HepG2 (cell line): ENCODE measurements at regions not wholly inside any gene's neighbourhood (a gene's known extent, or its start where the extent isn't known, plus 50 kb on each side); places are given as distances from the start of the nearest gene placed in this dataset.

ENCODE experiments used
- ATAC-seq: fragments of 200-7000 bp; cut with Tn5 transposase; 3 replicates; pipeline ENCODE4 v1.9.1; 2020; ENCODE audit warnings: mild to moderate bottlenecking, moderate library complexity
- BruUV-seq: library from RNA; stranded (reverse); fragments of 400-500 nt; replicated peaks from 2 replicates; lab custom pipeline; 2021; lab: Mats Ljungman, UMichigan
- CTCF ChIA-PET: fragments of 300-600 bp; formaldehyde crosslinking; extraction: SDS; loops from one replicate; lab custom pipeline; 2021; ENCODE audit warnings: low total read pairs, inconsistent platforms, low intra/inter-chr PET ratio; lab: Yijun Ruan, JAX
- POLR2A ChIA-PET: fragments of 350-600 bp; sonication (Branson Sonifier 250); formaldehyde crosslinking; loops from one replicate; lab custom pipeline; 2020; ENCODE audit warnings: antibody characterized with exemption, inconsistent platforms; lab: Yijun Ruan, JAX
- DNase-seq: peaks from one replicate; pipeline ENCODE4 v3.0.0-alpha.2; 2015; ENCODE audit warnings: low spot score
- FAIRE-seq: peaks from 3 replicates; lab custom pipeline; 2011; peaks lifted over from hg19 to GRCh38; lab: Jason Lieb, UNC
- H2AFZ ChIP-seq: one replicate; pipeline ENCODE4 v1.6.1; 2011; ENCODE audit warnings: low read length, inconsistent platforms
- H3K27ac ChIP-seq: fragments of 300-600 bp; 3 replicates; pipeline ENCODE4 v1.8.0; 2011; ENCODE audit warnings: mixed run types, mild to moderate bottlenecking, mixed read lengths, low read length, inconsistent platforms; ENCODE audit not compliant: insufficient read depth; ENCODE audit errors: extremely low read length
- H3K27me3 ChIP-seq, 2 experiments: fragments of 200-600 bp in 1 of 2; 2 replicates in 1 of 2; 3 replicates in 1 of 2; pipeline versions ENCODE4 v1.6.0 to v1.8.0; 2011; ENCODE audit warnings: low read length in 2 of 2, mild to moderate bottlenecking in 2 of 2, moderate library complexity in 2 of 2, inconsistent platforms in 1 of 2; ENCODE audit not compliant: insufficient read depth in 2 of 2, control insufficient read depth in 1 of 2
- H3K36me3 ChIP-seq, 2 experiments: fragments of 200-600 bp in 1 of 2; replicated peaks in 1 of 2; 2 replicates in 1 of 2; 3 replicates in 1 of 2; pipeline versions ENCODE4 v1.5.1 to v1.8.0; 2011; ENCODE audit warnings: low read length in 2 of 2, inconsistent platforms in 1 of 2; ENCODE audit not compliant: insufficient read depth in 2 of 2, control insufficient read depth in 1 of 2
- H3K4me1 ChIP-seq: 2 replicates; pipeline ENCODE4 v1.5.1; 2012; ENCODE audit warnings: low read length, inconsistent platforms; ENCODE audit not compliant: insufficient read depth
- H3K4me2 ChIP-seq: 2 replicates; pipeline ENCODE4 v1.6.0; 2011; ENCODE audit warnings: low read depth, low read length, inconsistent platforms
- H3K4me3 ChIP-seq, 3 experiments: fragments of 200-600 bp in 1 of 3; sonication (generic), shearing (Covaris generic) in 1 of 3; replicated peaks in 1 of 3; 2 replicates each; pipeline ENCODE4 v1.5.1; 2011 to 2016; ENCODE audit warnings: low read length in 3 of 3, inconsistent platforms in 2 of 3, low read depth in 2 of 3, mild to moderate bottlenecking in 2 of 3, control low read depth in 1 of 3, mixed read lengths in 1 of 3; ENCODE audit not compliant: insufficient read depth in 1 of 3
- H3K79me2 ChIP-seq: one replicate; pipeline ENCODE4 v1.6.1; 2011; ENCODE audit warnings: low read length, inconsistent platforms; ENCODE audit not compliant: insufficient read depth
- H3K9ac ChIP-seq: 2 replicates; pipeline ENCODE4 v1.6.0; 2011; ENCODE audit warnings: mild to moderate bottlenecking, low read depth, low read length, inconsistent platforms; ENCODE audit not compliant: insufficient read depth
- H3K9me3 ChIP-seq: 2 replicates; pipeline ENCODE4 v1.5.1; 2012; ENCODE audit warnings: mild to moderate bottlenecking, low read length
- H4K20me1 ChIP-seq: 2 replicates; pipeline ENCODE4 v1.6.0; 2011; ENCODE audit warnings: inconsistent platforms, mild to moderate bottlenecking, low read length, moderate library complexity; ENCODE audit not compliant: insufficient read depth
- EHMT2 ChIP-seq: fragments of 200-600 bp; sonication (generic); IDR thresholded peaks from 2 replicates; pipeline ENCODE4 v1.7.0; 2017; ENCODE audit warnings: antibody characterized with exemption, low read depth, low read length, borderline replicate concordance
- GTF3A ChIP-seq: sonication (generic); formaldehyde crosslinking; conservative IDR thresholded peaks from 2 replicates; pipeline ENCODE4 v1.4.0; 2020; ENCODE audit warnings: mild to moderate bottlenecking, missing genetic modification reagents
- HOXA7 ChIP-seq: sonication (generic); formaldehyde crosslinking; IDR thresholded peaks from 2 replicates; pipeline ENCODE4 v1.8.1; 2022; ENCODE audit warnings: mild to moderate bottlenecking, missing genetic modification reagents, moderate library complexity
- ISX ChIP-seq: sonication (generic); formaldehyde crosslinking; conservative IDR thresholded peaks from 2 replicates; pipeline ENCODE4 v1.5.0; 2020; ENCODE audit warnings: missing genetic modification reagents
- NCOA5 ChIP-seq: sonication (generic); formaldehyde crosslinking; IDR thresholded peaks from 2 replicates; pipeline ENCODE4 v1.4.0; 2020; ENCODE audit warnings: missing genetic modification reagents
- RCOR2 ChIP-seq: IDR thresholded peaks from 2 replicates; pipeline ENCODE4 v1.6.1; 2016; ENCODE audit warnings: missing biosample characterization, missing genetic modification reagents
- THAP11 ChIP-seq: IDR thresholded peaks from 2 replicates; pipeline ENCODE4 v1.6.1; 2016; ENCODE audit warnings: missing biosample characterization, missing genetic modification reagents
- ZNF431 ChIP-seq: sonication (generic); formaldehyde crosslinking; IDR thresholded peaks from 2 replicates; pipeline ENCODE4 v1.9.0; 2022; ENCODE audit warnings: missing genetic modification reagents, low read depth, mild to moderate bottlenecking, borderline replicate concordance
- ZNF546 ChIP-seq: sonication (generic); formaldehyde crosslinking; conservative IDR thresholded peaks from 2 replicates; pipeline ENCODE4 v1.8.1; 2023; ENCODE audit warnings: mild to moderate bottlenecking, missing genetic modification reagents
- ZSCAN20 ChIP-seq: sonication (generic); formaldehyde crosslinking; IDR thresholded peaks from 2 replicates; pipeline ENCODE4 v1.4.0; 2020; ENCODE audit warnings: missing genetic modification reagents, mild to moderate bottlenecking, borderline replicate concordance
- WGBS: methylation state at CpG from one replicate; pipeline ENCODE4 v1.1.6; 2017; ENCODE audit warnings: low lambda C conversion rate; 5-methylcytosine and 5-hydroxymethylcytosine counted together
- in situ Hi-C: cut with HindIII; loops from 2 replicates; pipeline ENCODE4 v1.10.0; 2017; ENCODE audit warnings: low pct_unique_long_range_greater_than_20kb; ENCODE audit not compliant: extremely low pct_ligation_motif_present
- intact Hi-C: fragments of 100-400 bp; cut with micrococcal nuclease; formaldehyde crosslinking; loops from one replicate; pipeline ENCODE4 v1.10.0; 2022; ENCODE audit not compliant: unreplicated experiment
- TF ChIP-seq, protein P1 (sequence below): sonication (generic); formaldehyde crosslinking; IDR thresholded peaks from 2 replicates; pipeline ENCODE4 v1.8.1; 2023; ENCODE audit warnings: mild to moderate bottlenecking, missing genetic modification reagents, borderline replicate concordance
- TF ChIP-seq, protein P2 (sequence below): sonication (generic); formaldehyde crosslinking; IDR thresholded peaks from 2 replicates; pipeline ENCODE4 v1.5.0; 2020; ENCODE audit warnings: missing genetic modification reagents

- in situ Hi-C loops = no loop called here
- Histone ChIP-seq H2AFZ (no peak overlapping the region), H3K79me2 (no peaks in the 10 kb centered on the region)
- POLR2A ChIA-PET = no interaction called here
- 10% methylated on average over 3 of the region's 3 CpGs for WGBS
- no peak for TF ChIP-seq GTF3A
- TF ChIP-seq ISX (CRISPR knock-in tag) = no peak
- no peak for TF ChIP-seq HOXA7
- no peak for TF ChIP-seq NCOA5 (CRISPR knock-in tag)
- TF ChIP-seq, protein P1, sequence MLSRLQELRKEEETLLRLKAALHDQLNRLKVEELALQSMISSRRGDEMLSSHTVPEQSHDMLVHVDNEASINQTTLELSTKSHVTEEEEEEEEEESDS (CRISPR knock-in tag) = no peak
- TF ChIP-seq ZSCAN20 (CRISPR knock-in tag) = no peak
- no peak for TF ChIP-seq ZNF546 (CRISPR knock-in tag)
- no peak for TF ChIP-seq ZNF431
- TF ChIP-seq, protein P2, sequence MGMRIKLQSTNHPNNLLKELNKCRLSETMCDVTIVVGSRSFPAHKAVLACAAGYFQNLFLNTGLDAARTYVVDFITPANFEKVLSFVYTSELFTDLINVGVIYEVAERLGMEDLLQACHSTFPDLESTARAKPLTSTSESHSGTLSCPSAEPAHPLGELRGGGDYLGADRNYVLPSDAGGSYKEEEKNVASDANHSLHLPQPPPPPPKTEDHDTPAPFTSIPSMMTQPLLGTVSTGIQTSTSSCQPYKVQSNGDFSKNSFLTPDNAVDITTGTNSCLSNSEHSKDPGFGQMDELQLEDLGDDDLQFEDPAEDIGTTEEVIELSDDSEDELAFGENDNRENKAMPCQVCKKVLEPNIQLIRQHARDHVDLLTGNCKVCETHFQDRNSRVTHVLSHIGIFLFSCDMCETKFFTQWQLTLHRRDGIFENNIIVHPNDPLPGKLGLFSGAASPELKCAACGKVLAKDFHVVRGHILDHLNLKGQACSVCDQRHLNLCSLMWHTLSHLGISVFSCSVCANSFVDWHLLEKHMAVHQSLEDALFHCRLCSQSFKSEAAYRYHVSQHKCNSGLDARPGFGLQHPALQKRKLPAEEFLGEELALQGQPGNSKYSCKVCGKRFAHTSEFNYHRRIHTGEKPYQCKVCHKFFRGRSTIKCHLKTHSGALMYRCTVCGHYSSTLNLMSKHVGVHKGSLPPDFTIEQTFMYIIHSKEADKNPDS = no peak
- TF ChIP-seq RCOR2 (CRISPR knock-in tag) = no peak
- TF ChIP-seq EHMT2 = no peak
- TF ChIP-seq THAP11 (CRISPR knock-in tag) = no peak
- TF ChIP-seq, all 625 proteins: peak for 0
- H3K4me3 ChIP-seq = no peak overlapping the region
- H3K9ac ChIP-seq = no peak overlapping the region
- H3K4me2 ChIP-seq = no peak overlapping the region
- no peaks in the 10 kb centered on the region for H3K36me3 ChIP-seq
- FAIRE-seq = no peak
- intact Hi-C loops = no loop called here
- BruUV-seq = no TSS peak
- H4K20me1 ChIP-seq = no peaks in the 10 kb centered on the region
- H3K9me3 ChIP-seq = no peaks in the 10 kb centered on the region
- ATAC-seq = no peak
- no peak for DNase-seq
- no peak overlapping the region for H3K27ac ChIP-seq
- CTCF ChIA-PET = no interaction called here
- H3K27me3 ChIP-seq = no peaks in the 10 kb centered on the region; a peak in 1 of 5 replicates
- no peaks in the 10 kb centered on the region for H3K4me1 ChIP-seq
Observed at GRCh38 chr22:26735019-26735409, 77.6 kb downstream of the MIAT start.
